HuH-7.5 (cell line): ENCODE measurements at regions not wholly inside any gene's neighbourhood (a gene's known extent, or its start where the extent isn't known, plus 50 kb on each side); places are given as distances from the start of the nearest gene placed in this dataset.
A peak's percentile ranks its signal among the peaks of the same experiment; 100 is the strongest.
"Not testable (repeated sequence)": the region's sequence is repeated elsewhere in the genome, so short reads cannot be mapped to it uniquely, and the experiment has no call there.

Source experiments
- DNase-seq: peaks from one replicate; pipeline ENCODE4 v3.0.0; 2011; ENCODE audit warnings: low spot score

- DNase-seq: no peak
Observed at GRCh38 chrX:13518126-13518525, 51.3 kb upstream of the EGFL6 start.

- no peak for DNase-seq
Observed at GRCh38 chrX:13515211-13515930, 54.0 kb upstream of the EGFL6 start.

- DNase-seq: no peak
Observed at GRCh38 chrX:13511944-13512330, 57.5 kb upstream of the EGFL6 start.

GRCh38 chrX:13511241-13511943, 58.0 kb upstream of the EGFL6 start:
- DNase-seq: no peak

GRCh38 chrX:13507893-13508292, 61.5 kb upstream of the EGFL6 start:
- no peak for DNase-seq

GRCh38 chrX:13506574-13506973, 62.8 kb upstream of the EGFL6 start:
- no peak for DNase-seq

- no peak for DNase-seq
Observed at GRCh38 chrX:13502590-13502989, 66.8 kb upstream of the EGFL6 start.

- no peak for DNase-seq
Observed at GRCh38 chrX:13499736-13500135, 69.7 kb upstream of the EGFL6 start.

- DNase-seq: no peak
Observed at GRCh38 chrX:13498238-13498637, 71.2 kb upstream of the EGFL6 start.

GRCh38 chrX:13495232-13495631, 74.2 kb upstream of the EGFL6 start:
- DNase-seq: no peak

- no peak for DNase-seq
Observed at GRCh38 chrX:13494562-13494961, 74.8 kb upstream of the EGFL6 start.

GRCh38 chrX:13493659-13494058, 75.7 kb upstream of the EGFL6 start:
- DNase-seq: no peak

GRCh38 chrX:13492286-13492685, 77.1 kb upstream of the EGFL6 start:
- DNase-seq: no peak

- DNase-seq: no peak
Observed at GRCh38 chrX:13491061-13491460, 78.3 kb upstream of the EGFL6 start.

- no peak for DNase-seq
Observed at GRCh38 chrX:13489454-13489853, 79.9 kb upstream of the EGFL6 start.

- peak; percentile 10 for DNase-seq
Observed at GRCh38 chrX:13487731-13488505, 81.5 kb upstream of the EGFL6 start.

GRCh38 chrX:13485167-13485566, 84.2 kb upstream of the EGFL6 start:
- DNase-seq: no peak

GRCh38 chrX:13483773-13484172, 85.6 kb upstream of the EGFL6 start:
- DNase-seq: no peak

GRCh38 chrX:13482746-13483541, 86.5 kb upstream of the EGFL6 start:
- DNase-seq: no peak

GRCh38 chrX:13480780-13481179, 88.6 kb upstream of the EGFL6 start:
- not testable (repeated sequence) for DNase-seq

- DNase-seq: no peak
Observed at GRCh38 chrX:13479452-13479813, 90.0 kb upstream of the EGFL6 start.

GRCh38 chrX:13478740-13479451, 90.5 kb upstream of the EGFL6 start:
- no peak for DNase-seq
